K562 (cell line): ENCODE measurements at regions not wholly inside any gene's neighbourhood (a gene's known extent, or its start where the extent isn't known, plus 50 kb on each side); places are given as distances from the start of the nearest gene placed in this dataset.

Experiments
- ATAC-seq: fragments of 200-7000 bp; cut with Tn5 transposase; 3 replicates; pipeline ENCODE4 v1.9.1; 2020; ENCODE audit warnings: moderate library complexity
- BruUV-seq: library from RNA; stranded (reverse); fragments of 400-500 nt; replicated peaks from 2 replicates; lab custom pipeline; 2021; lab: Mats Ljungman, UMichigan
- CTCF ChIA-PET: fragments of 300-600 bp; formaldehyde crosslinking; extraction: SDS; loops from one replicate; lab custom pipeline; 2021; ENCODE audit warnings: low intra/inter-chr PET ratio; lab: Yijun Ruan, JAX
- POLR2A ChIA-PET: fragments of 300-600, 350-650 bp; sonication (Branson Sonifier 250); formaldehyde crosslinking; extraction: SDS; loops from one replicate; lab custom pipeline; 2021; ENCODE audit warnings: antibody characterized with exemption, inconsistent platforms; lab: Yijun Ruan, JAX
- DNase-seq, 4 experiments: peaks; one replicate each; pipeline versions ENCODE4 v3.0.0 to v3.0.0-alpha.2; 2011 to 2018; ENCODE audit warnings: low spot score in 3 of 4, mixed read lengths in 3 of 4; ENCODE audit errors: extremely low read depth in 1 of 4
- FAIRE-seq: peaks from 2 replicates; lab custom pipeline; 2011; peaks lifted over from hg19 to GRCh38; lab: Jason Lieb, UNC
- H2AFZ ChIP-seq: 2 replicates; pipeline ENCODE4 v1.6.0; 2011; ENCODE audit warnings: low read depth, low read length, control low read depth, inconsistent platforms
- H3K27ac ChIP-seq: fragments of 200-600 bp; 3 replicates; pipeline ENCODE4 v1.8.0; 2011; ENCODE audit warnings: low read depth, mild to moderate bottlenecking, control low read depth, inconsistent platforms, low read length, moderate library complexity, mixed read lengths; ENCODE audit errors: extremely low read depth
- H3K27me3 ChIP-seq, 2 experiments: fragments of 300-600 bp in 1 of 2; 2 replicates in 1 of 2; 3 replicates in 1 of 2; pipeline versions ENCODE4 v1.6.0 to v1.8.0; 2011; ENCODE audit warnings: inconsistent platforms in 2 of 2, low read length in 2 of 2, mild to moderate bottlenecking in 1 of 2, mixed read lengths in 1 of 2, moderate library complexity in 1 of 2; ENCODE audit not compliant: control insufficient read depth in 2 of 2, insufficient read depth in 2 of 2
- H3K36me3 ChIP-seq: fragments of 300-600 bp; 3 replicates; pipeline ENCODE4 v1.8.0; 2011; ENCODE audit warnings: mild to moderate bottlenecking, low read length, inconsistent platforms; ENCODE audit not compliant: control insufficient read depth, insufficient read depth
- H3K4me1 ChIP-seq, 2 experiments: fragments of 200-600 bp in 1 of 2; replicated peaks in 1 of 2; 2 replicates in 1 of 2; 3 replicates in 1 of 2; pipeline versions ENCODE4 v1.5.1 to v1.8.0; 2011; ENCODE audit warnings: inconsistent platforms in 2 of 2, low read length in 2 of 2, mild to moderate bottlenecking in 1 of 2, mixed read lengths in 1 of 2, moderate library complexity in 1 of 2; ENCODE audit not compliant: control insufficient read depth in 2 of 2, insufficient read depth in 2 of 2
- H3K4me2 ChIP-seq: 2 replicates; pipeline ENCODE4 v1.6.1; 2011; ENCODE audit warnings: low read length, control low read depth, inconsistent platforms, mixed read lengths; ENCODE audit not compliant: insufficient read depth
- H3K4me3 ChIP-seq: fragments of 200-600 bp; sonication (generic), shearing (Covaris generic); 2 replicates; pipeline ENCODE4 v1.5.1; 2016; ENCODE audit warnings: control low read depth, inconsistent platforms
- H3K79me2 ChIP-seq: fragments of 200-600 bp; 3 replicates; pipeline ENCODE4 v1.8.0; 2011; ENCODE audit warnings: low read length, inconsistent platforms; ENCODE audit not compliant: control insufficient read depth, insufficient read depth
- H3K9ac ChIP-seq, 2 experiments: 2 replicates each; pipeline versions ENCODE4 v1.6.0 to v1.6.1; 2011; ENCODE audit warnings: low read depth in 2 of 2, low read length in 2 of 2, control low read depth in 1 of 2, inconsistent platforms in 1 of 2, mild to moderate bottlenecking in 1 of 2, mixed read lengths in 1 of 2; ENCODE audit not compliant: insufficient read depth in 1 of 2
- H3K9me1 ChIP-seq: one replicate; pipeline ENCODE4 v1.6.0; 2011; ENCODE audit warnings: inconsistent platforms, mild to moderate bottlenecking, low read length, moderate library complexity; ENCODE audit not compliant: control insufficient read depth, insufficient read depth
- H3K9me3 ChIP-seq: replicated peaks from 2 replicates; pipeline ENCODE4 v1.5.1; 2011; ENCODE audit warnings: low read depth, low read length, inconsistent platforms; ENCODE audit not compliant: control insufficient read depth, insufficient read depth
- H4K20me1 ChIP-seq: replicated peaks from 2 replicates; pipeline ENCODE4 v1.6.1; 2011; ENCODE audit warnings: low read length, inconsistent platforms, mixed read lengths; ENCODE audit not compliant: control insufficient read depth, insufficient read depth
- BRD4 ChIP-seq: fragments of 200-600 bp; sonication (generic); IDR thresholded peaks from 2 replicates; pipeline ENCODE4 v1.6.1; 2017; ENCODE audit warnings: inconsistent platforms
- FOXJ2 ChIP-seq: fragments of 200-800 bp; sonication (Bioruptor generic); IDR thresholded peaks from 2 replicates; pipeline ENCODE4 v1.6.1; 2016; ENCODE audit warnings: missing genetic modification characterization, missing compliant biosample characterization
- GABPB1 ChIP-seq: sonication (generic); formaldehyde crosslinking; IDR thresholded peaks from 2 replicates; pipeline ENCODE4 v1.8.0; 2022; ENCODE audit warnings: mild to moderate bottlenecking, missing genetic modification reagents
- HMGXB4 ChIP-seq: sonication (generic); formaldehyde crosslinking; IDR thresholded peaks from 2 replicates; pipeline ENCODE4 v1.8.1; 2023; ENCODE audit warnings: mild to moderate bottlenecking, missing genetic modification reagents
- NFE2 ChIP-seq: IDR thresholded peaks from 2 replicates; pipeline ENCODE4 v1.6.1; 2014; ENCODE audit warnings: antibody characterized with exemption, low read depth
- PHB2 ChIP-seq: fragments of 450-650 bp; IDR thresholded peaks from 2 replicates; pipeline ENCODE4 v1.6.1; 2017; ENCODE audit warnings: low read depth
- POLR2AphosphoS2 ChIP-seq: IDR thresholded peaks from 2 replicates; pipeline ENCODE4 v1.6.1; 2012; ENCODE audit warnings: low read length, improper control_type of control experiment
- SMAD4 ChIP-seq: fragments of 250-450 bp; sonication (Bioruptor Pico); conservative IDR thresholded peaks from 2 replicates; pipeline ENCODE4 v1.8.0; 2021; ENCODE audit warnings: inconsistent platforms, mild to moderate bottlenecking, moderate library complexity
- STAT5A ChIP-seq: IDR thresholded peaks from 2 replicates; pipeline ENCODE4 v1.6.1; 2012; ENCODE audit warnings: low read length, inconsistent platforms, borderline replicate concordance
- THRB ChIP-seq: fragments of 450-650 bp; formaldehyde crosslinking; conservative IDR thresholded peaks from 2 replicates; pipeline ENCODE4 v1.4.0; 2022; ENCODE audit warnings: mild to moderate bottlenecking, missing genetic modification characterization
- TRIM28 ChIP-seq: fragments of 450-650 bp; IDR thresholded peaks from 2 replicates; pipeline ENCODE4 v1.6.1; 2017
- YY1 ChIP-seq, 3 experiments: IDR thresholded peaks; 2 replicates each; pipeline ENCODE4 v1.6.1; 2011; ENCODE audit warnings: low read length in 2 of 3, mild to moderate bottlenecking in 2 of 3, moderate library complexity in 2 of 3, borderline replicate concordance in 1 of 3, control low read depth in 1 of 3, low read depth in 1 of 3; ENCODE audit not compliant: insufficient read depth in 3 of 3, insufficient replicate concordance in 2 of 3, control insufficient read depth in 1 of 3, insufficient read length in 1 of 3; ENCODE audit errors: extremely low read depth in 1 of 3
- WGBS: fragments of 100-300 bp; shearing (Covaris generic); methylation state at CpG from one replicate; pipeline ENCODE4 v1.1.6; 2016; ENCODE audit warnings: low coverage, mixed read lengths; ENCODE audit not compliant: insufficient coverage; ENCODE audit errors: missing lambda C conversion rate; 5-methylcytosine and 5-hydroxymethylcytosine counted together
- in situ Hi-C: fragments of 300-500 bp; cut with MboI; formaldehyde crosslinking; loops from 4 replicates; pipeline ENCODE4 v1.15.0; 2018; ENCODE audit warnings: inconsistent platforms, mixed read lengths
- intact Hi-C: fragments of 100-400 bp; cut with micrococcal nuclease; formaldehyde crosslinking; loops from 2 replicates; pipeline ENCODE4 v1.14.2; 2022
- TF ChIP-seq, protein P1 (sequence below): fragments of 200-800 bp; sonication (Bioruptor generic); IDR thresholded peaks from 2 replicates; pipeline ENCODE4 v1.6.1; 2016; ENCODE audit warnings: missing genetic modification characterization, missing compliant biosample characterization
- TF ChIP-seq, protein P2 (sequence below): fragments of 250-450 bp; sonication (Bioruptor Pico); IDR thresholded peaks from 2 replicates; pipeline ENCODE4 v1.5.1; 2021; ENCODE audit warnings: mild to moderate bottlenecking

- no peak for DNase-seq
- no peaks in the 10 kb centered on the region for H3K9me3 ChIP-seq
- no peak overlapping the region for H3K9ac ChIP-seq
- intact Hi-C loops = no loop called here
- H3K4me1 ChIP-seq = peaks cover 0 to 6% of the 10 kb centered on the region in 2 experiments; a peak in 3 of 5 replicates
- H3K4me3 ChIP-seq = no peak overlapping the region
- WGBS = 5% methylated on average over 4 of the region's 4 CpGs
- H3K36me3 ChIP-seq = no peaks in the 10 kb centered on the region
- POLR2A ChIA-PET = no interaction called here
- no peaks in the 10 kb centered on the region for H3K9me1 ChIP-seq
- ATAC-seq = no peak
- H3K27me3 ChIP-seq = no peaks in the 10 kb centered on the region
- H3K79me2 ChIP-seq = no peaks in the 10 kb centered on the region
- in situ Hi-C loops = no loop called here
- no TSS peak for BruUV-seq
- FAIRE-seq = no peak
- H3K4me2 ChIP-seq = no peak overlapping the region
- H2AFZ ChIP-seq = no peak overlapping the region
- H4K20me1 ChIP-seq = no peaks in the 10 kb centered on the region
- CTCF ChIA-PET = no interaction called here
- H3K27ac ChIP-seq = no peak overlapping the region
- TF ChIP-seq POLR2AphosphoS2 = no peak
- TF ChIP-seq SMAD4 (CRISPR knock-in tag) = no peak
- TF ChIP-seq YY1 (IDR thresholded peaks at IDR 0.05; ENCODE audit: borderline replicate concordance in 1 of 3, control insufficient read depth in 1 of 3, extremely low read depth in 1 of 3, insufficient read depth in 3 of 3, insufficient read length in 1 of 3, insufficient replicate concordance in 2 of 3, low read depth in 1 of 3, low read length in 2 of 3) = no peak
- no peak for TF ChIP-seq BRD4
- TF ChIP-seq STAT5A = no peak
- no peak for TF ChIP-seq PHB2
- no peak for TF ChIP-seq GABPB1 (CRISPR knock-in tag)
- no peak for TF ChIP-seq THRB (CRISPR knock-in tag)
- TF ChIP-seq, protein P1, sequence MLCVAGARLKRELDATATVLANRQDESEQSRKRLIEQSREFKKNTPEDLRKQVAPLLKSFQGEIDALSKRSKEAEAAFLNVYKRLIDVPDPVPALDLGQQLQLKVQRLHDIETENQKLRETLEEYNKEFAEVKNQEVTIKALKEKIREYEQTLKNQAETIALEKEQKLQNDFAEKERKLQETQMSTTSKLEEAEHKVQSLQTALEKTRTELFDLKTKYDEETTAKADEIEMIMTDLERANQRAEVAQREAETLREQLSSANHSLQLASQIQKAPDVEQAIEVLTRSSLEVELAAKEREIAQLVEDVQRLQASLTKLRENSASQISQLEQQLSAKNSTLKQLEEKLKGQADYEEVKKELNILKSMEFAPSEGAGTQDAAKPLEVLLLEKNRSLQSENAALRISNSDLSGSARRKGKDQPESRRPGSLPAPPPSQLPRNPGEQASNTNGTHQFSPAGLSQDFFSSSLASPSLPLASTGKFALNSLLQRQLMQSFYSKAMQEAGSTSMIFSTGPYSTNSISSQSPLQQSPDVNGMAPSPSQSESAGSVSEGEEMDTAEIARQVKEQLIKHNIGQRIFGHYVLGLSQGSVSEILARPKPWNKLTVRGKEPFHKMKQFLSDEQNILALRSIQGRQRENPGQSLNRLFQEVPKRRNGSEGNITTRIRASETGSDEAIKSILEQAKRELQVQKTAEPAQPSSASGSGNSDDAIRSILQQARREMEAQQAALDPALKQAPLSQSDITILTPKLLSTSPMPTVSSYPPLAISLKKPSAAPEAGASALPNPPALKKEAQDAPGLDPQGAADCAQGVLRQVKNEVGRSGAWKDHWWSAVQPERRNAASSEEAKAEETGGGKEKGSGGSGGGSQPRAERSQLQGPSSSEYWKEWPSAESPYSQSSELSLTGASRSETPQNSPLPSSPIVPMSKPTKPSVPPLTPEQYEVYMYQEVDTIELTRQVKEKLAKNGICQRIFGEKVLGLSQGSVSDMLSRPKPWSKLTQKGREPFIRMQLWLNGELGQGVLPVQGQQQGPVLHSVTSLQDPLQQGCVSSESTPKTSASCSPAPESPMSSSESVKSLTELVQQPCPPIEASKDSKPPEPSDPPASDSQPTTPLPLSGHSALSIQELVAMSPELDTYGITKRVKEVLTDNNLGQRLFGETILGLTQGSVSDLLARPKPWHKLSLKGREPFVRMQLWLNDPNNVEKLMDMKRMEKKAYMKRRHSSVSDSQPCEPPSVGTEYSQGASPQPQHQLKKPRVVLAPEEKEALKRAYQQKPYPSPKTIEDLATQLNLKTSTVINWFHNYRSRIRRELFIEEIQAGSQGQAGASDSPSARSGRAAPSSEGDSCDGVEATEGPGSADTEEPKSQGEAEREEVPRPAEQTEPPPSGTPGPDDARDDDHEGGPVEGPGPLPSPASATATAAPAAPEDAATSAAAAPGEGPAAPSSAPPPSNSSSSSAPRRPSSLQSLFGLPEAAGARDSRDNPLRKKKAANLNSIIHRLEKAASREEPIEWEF (CRISPR knock-in tag) = no peak
- TF ChIP-seq, protein P2, sequence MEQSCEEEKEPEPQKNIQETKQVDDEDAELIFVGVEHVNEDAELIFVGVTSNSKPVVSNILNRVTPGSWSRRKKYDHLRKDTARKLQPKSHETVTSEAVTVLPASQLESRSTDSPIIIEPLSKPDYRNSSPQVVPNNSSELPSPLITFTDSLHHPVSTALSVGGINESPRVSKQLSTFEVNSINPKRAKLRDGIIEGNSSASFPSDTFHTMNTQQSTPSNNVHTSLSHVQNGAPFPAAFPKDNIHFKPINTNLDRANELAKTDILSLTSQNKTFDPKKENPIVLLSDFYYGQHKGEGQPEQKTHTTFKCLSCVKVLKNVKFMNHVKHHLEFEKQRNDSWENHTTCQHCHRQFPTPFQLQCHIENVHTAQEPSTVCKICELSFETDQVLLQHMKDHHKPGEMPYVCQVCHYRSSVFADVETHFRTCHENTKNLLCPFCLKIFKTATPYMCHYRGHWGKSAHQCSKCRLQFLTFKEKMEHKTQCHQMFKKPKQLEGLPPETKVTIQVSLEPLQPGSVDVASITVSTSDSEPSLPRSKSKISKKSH (CRISPR knock-in tag) = no peak
- no peak for TF ChIP-seq NFE2
- no peak for TF ChIP-seq HMGXB4 (CRISPR knock-in tag)
- TF ChIP-seq FOXJ2 (tag) = no peak
- TF ChIP-seq TRIM28 = no peak
These were observed 230.1 kb upstream of the THBS1 start for GRCh38 chr15:39350785-39351184.
